Natural killer cell (primary cell): ENCODE measurements at regions not wholly inside any gene's neighbourhood (a gene's known extent, or its start where the extent isn't known, plus 50 kb on each side); places are given as distances from the start of the nearest gene placed in this dataset.
"Not testable (repeated sequence)": the region's sequence is repeated elsewhere in the genome, so short reads cannot be mapped to it uniquely, and the experiment has no call there.

ENCODE experiments used
- ATAC-seq, 3 donors: fragments of 150-1000 bp in 2 of 3; fragments of 200-7000 bp in 1 of 3; cut with Tn5 transposase; 1 replicate in 1 of 3; 2 replicates in 2 of 3; pipeline ENCODE4 v1.10.0; 2021; ENCODE audit warnings: mild to moderate bottlenecking in 2 of 3, moderate library complexity in 2 of 3
- DNase-seq, 2 donors: peaks; one replicate each; pipeline versions ENCODE4 v3.0.0 to v3.0.0-alpha.2; 2013 to 2021; ENCODE audit warnings: mixed read lengths in 1 of 2
- H3K27ac ChIP-seq: one replicate; pipeline ENCODE4 v1.5.1; 2013; ENCODE audit warnings: mild to moderate bottlenecking, low read length
- H3K27me3 ChIP-seq: one replicate; pipeline ENCODE4 v1.6.1; 2013; ENCODE audit warnings: low read length; ENCODE audit not compliant: control insufficient read depth, insufficient read depth
- H3K36me3 ChIP-seq: one replicate; pipeline ENCODE4 v1.6.1; 2013; ENCODE audit warnings: low read length; ENCODE audit not compliant: control insufficient read depth, insufficient read depth
- H3K4me1 ChIP-seq: one replicate; pipeline ENCODE4 v1.6.1; 2013; ENCODE audit warnings: low read length; ENCODE audit not compliant: control insufficient read depth, insufficient read depth
- H3K4me3 ChIP-seq: one replicate; pipeline ENCODE4 v1.5.1; 2013; ENCODE audit warnings: low read length
- H3K9me3 ChIP-seq: one replicate; pipeline ENCODE4 v1.6.1; 2013; ENCODE audit warnings: low read length; ENCODE audit not compliant: control insufficient read depth, insufficient read depth
- H3K27ac Mint-ChIP-seq, 2 donors: one replicate each; pipeline ENCODE4 v1.8.0; 2022; ENCODE audit warnings: mild to moderate bottlenecking in 2 of 2, mixed read lengths in 2 of 2, moderate library complexity in 1 of 2
- H3K27me3 Mint-ChIP-seq, 2 donors: one replicate each; pipeline ENCODE4 v1.8.0; 2022; ENCODE audit warnings: low read depth in 2 of 2, mixed read lengths in 2 of 2
- H3K36me3 Mint-ChIP-seq: one replicate; pipeline ENCODE4 v1.8.0; 2022; ENCODE audit warnings: mixed read lengths
- H3K4me1 Mint-ChIP-seq, 2 donors: one replicate each; pipeline ENCODE4 v1.8.0; 2022; ENCODE audit warnings: mixed read lengths in 2 of 2
- H3K4me3 Mint-ChIP-seq: one replicate; pipeline ENCODE4 v1.8.0; 2022; ENCODE audit warnings: mild to moderate bottlenecking, moderate library complexity, mixed read lengths
- H3K9me3 Mint-ChIP-seq, 2 donors: one replicate each; pipeline ENCODE4 v1.8.0; 2022; ENCODE audit warnings: mixed read lengths in 2 of 2
- WGBS: methylation state at CpG from one replicate; pipeline ENCODE4 v1.1.7; 2013; ENCODE audit warnings: missing lambda C conversion rate; ENCODE audit not compliant: insufficient coverage; 5-methylcytosine and 5-hydroxymethylcytosine counted together
- intact Hi-C: fragments of 100-400 bp; cut with micrococcal nuclease; formaldehyde crosslinking; loops from one replicate; pipeline ENCODE4 v1.14.2; 2022
- TF ChIP-seq, protein P1 (sequence below): fragments of 200-600 bp; IDR thresholded peaks from one replicate; pipeline ENCODE4 v1.8.0; 2022; ENCODE audit warnings: antibody characterized with exemption

DNA sequence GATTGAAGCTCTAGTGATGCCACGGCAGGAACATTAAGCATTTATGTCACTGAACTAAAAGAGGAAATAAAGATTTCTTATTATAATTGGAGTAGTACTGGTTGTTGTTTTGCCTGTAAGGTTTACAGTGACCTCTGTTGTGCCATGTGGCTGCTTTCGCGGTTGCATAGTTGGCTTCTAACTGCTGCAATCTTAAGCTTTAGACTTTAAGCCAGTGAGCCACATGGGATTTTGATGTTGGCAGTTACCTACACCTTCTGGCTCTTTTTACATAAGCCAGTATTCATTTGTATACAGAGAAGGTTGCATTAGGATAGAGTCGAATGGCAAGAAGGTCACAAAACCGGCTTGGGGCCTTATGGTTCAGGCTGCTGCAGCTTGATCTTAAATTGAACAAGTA, 1311.6 kb downstream of the RAPGEF2 start:
- Mint-ChIP-seq H3K27ac (no peak overlapping the region), H3K9me3 (peaks cover 7 to 9% of the 10 kb centered on the region in 2 donors), H3K36me3 (no peaks in the 10 kb centered on the region), H3K27me3 (no peaks in the 10 kb centered on the region), H3K4me1 (no peaks in the 10 kb centered on the region), H3K4me3 (no peak overlapping the region)
- Histone ChIP-seq H3K36me3 (no peaks in the 10 kb centered on the region), H3K4me1 (no peaks in the 10 kb centered on the region), H3K9me3 (no peaks in the 10 kb centered on the region), H3K4me3 (no peak overlapping the region), H3K27me3 (no peaks in the 10 kb centered on the region), H3K27ac (no peak overlapping the region)
- no peak for DNase-seq
- no peak for ATAC-seq
- TF ChIP-seq, protein P1, sequence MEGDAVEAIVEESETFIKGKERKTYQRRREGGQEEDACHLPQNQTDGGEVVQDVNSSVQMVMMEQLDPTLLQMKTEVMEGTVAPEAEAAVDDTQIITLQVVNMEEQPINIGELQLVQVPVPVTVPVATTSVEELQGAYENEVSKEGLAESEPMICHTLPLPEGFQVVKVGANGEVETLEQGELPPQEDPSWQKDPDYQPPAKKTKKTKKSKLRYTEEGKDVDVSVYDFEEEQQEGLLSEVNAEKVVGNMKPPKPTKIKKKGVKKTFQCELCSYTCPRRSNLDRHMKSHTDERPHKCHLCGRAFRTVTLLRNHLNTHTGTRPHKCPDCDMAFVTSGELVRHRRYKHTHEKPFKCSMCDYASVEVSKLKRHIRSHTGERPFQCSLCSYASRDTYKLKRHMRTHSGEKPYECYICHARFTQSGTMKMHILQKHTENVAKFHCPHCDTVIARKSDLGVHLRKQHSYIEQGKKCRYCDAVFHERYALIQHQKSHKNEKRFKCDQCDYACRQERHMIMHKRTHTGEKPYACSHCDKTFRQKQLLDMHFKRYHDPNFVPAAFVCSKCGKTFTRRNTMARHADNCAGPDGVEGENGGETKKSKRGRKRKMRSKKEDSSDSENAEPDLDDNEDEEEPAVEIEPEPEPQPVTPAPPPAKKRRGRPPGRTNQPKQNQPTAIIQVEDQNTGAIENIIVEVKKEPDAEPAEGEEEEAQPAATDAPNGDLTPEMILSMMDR: no peak
- WGBS: 91% methylated on average over 5 of the region's 5 CpGs
- intact Hi-C loops: no loop called here

DNA sequence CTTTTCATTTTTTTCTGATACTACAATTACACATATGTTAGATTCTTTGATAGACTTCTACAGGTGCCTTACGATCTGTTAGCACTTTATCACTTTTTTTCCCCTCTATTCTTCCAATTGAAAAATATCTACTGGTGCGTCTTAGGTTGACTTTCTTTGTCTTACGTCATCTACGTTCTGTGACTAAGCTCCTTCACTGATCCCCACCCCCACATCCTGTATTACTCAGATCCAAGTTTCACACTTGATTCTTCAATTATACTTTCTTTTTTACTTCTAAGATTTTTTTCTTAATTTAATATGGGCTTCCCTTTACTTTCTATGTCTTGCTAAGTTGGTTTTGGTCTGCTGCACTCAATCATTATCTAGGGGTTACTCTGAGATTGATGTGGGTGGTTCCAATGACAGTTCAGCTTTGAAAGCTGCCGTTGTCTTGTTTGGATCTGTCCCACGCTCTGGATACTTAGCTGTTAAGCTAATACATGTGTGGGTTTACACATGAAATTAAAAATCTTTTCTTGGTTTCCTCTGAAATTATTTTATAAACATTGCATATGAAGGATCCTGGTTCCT, 1321.1 kb downstream of the RAPGEF2 start:
- Histone ChIP-seq H3K4me3 (no peak overlapping the region), H3K9me3 (no peaks in the 10 kb centered on the region), H3K36me3 (no peaks in the 10 kb centered on the region), H3K27me3 (no peaks in the 10 kb centered on the region), H3K4me1 (no peaks in the 10 kb centered on the region), H3K27ac (no peak overlapping the region)
- DNase-seq (no peak), ATAC-seq (no peak)
- 83% methylated on average over 5 of the region's 6 CpGs for WGBS
- peaks cover 7 to 10% of the 10 kb centered on the region in 2 donors for H3K9me3 Mint-ChIP-seq
- no peaks in the 10 kb centered on the region for H3K36me3 Mint-ChIP-seq
- intact Hi-C loops: no loop called here
- H3K4me1 Mint-ChIP-seq: no peaks in the 10 kb centered on the region
- no peak overlapping the region for H3K27ac Mint-ChIP-seq
- TF ChIP-seq, protein P1: no peak
- H3K4me3 Mint-ChIP-seq: no peak overlapping the region
- H3K27me3 Mint-ChIP-seq: no peaks in the 10 kb centered on the region

DNA sequence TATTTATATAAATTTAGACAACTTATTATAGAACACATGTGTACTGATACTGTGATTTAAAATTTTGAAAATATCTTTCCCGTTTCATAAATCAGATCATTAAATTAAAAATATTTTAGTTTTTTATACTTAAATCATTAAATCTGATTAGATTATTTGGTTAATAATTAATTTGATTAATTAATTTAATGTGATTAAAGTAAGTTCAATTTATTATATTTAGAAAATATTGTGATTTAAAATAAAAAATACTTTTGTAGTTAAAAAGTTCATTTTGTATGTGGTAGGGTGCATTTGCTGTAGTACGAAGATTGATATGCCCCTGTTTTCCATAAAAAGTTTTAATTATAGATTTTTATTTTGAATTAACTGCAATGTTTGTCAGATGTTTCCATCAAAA, 1323.4 kb downstream of the RAPGEF2 start:
- Mint-ChIP-seq H3K4me1 (no peaks in the 10 kb centered on the region), H3K36me3 (peaks cover 6% of the 10 kb centered on the region), H3K27me3 (no peaks in the 10 kb centered on the region), H3K9me3 (peaks cover 12 to 16% of the 10 kb centered on the region in 2 donors), H3K4me3 (no peak overlapping the region), H3K27ac (no peak overlapping the region)
- Histone ChIP-seq H3K4me1 (no peaks in the 10 kb centered on the region), H3K27ac (no peak overlapping the region), H3K9me3 (no peaks in the 10 kb centered on the region), H3K27me3 (no peaks in the 10 kb centered on the region), H3K4me3 (no peak overlapping the region), H3K36me3 (no peaks in the 10 kb centered on the region)
- intact Hi-C loops: no loop called here
- TF ChIP-seq, protein P1: no peak
- ATAC-seq (no peak), DNase-seq (no peak)
- WGBS: no CpG with 5 or more reads among the region's 2 CpGs

DNA sequence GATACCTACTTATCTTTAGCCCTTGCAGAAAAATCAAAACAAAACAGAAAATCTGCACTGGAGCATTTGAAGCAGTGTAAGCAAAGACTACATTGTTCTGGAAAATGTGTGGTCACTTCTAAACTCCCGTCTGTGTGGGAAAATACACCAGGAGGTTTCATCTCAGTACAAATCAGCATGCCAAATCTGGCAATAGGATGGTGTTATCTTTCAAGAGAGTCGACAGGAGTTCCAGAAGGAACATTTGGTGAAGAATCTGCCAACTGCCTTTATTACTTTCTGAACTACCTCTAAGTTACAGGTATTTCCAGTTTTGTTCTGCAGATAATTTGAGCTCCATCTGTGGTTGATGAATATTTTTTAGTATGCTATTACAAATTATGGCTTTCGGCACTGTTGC, 1348.0 kb downstream of the RAPGEF2 start:
- TF ChIP-seq, protein P1: no peak
- DNase-seq (no peak), ATAC-seq (no peak)
- intact Hi-C loops: no loop called here
- Histone ChIP-seq H3K27me3 (no peaks in the 10 kb centered on the region), H3K4me3 (no peak overlapping the region), H3K9me3 (no peaks in the 10 kb centered on the region), H3K27ac (no peak overlapping the region), H3K36me3 (no peaks in the 10 kb centered on the region), H3K4me1 (no peaks in the 10 kb centered on the region)
- H3K4me3 Mint-ChIP-seq: no peak overlapping the region
- H3K27me3 Mint-ChIP-seq: no peaks in the 10 kb centered on the region
- 69% methylated on average over 3 of the region's 3 CpGs for WGBS
- no peaks in the 10 kb centered on the region for H3K4me1 Mint-ChIP-seq
- no peak overlapping the region for H3K27ac Mint-ChIP-seq
- H3K9me3 Mint-ChIP-seq: peaks cover 16 to 19% of the 10 kb centered on the region in 2 donors
- H3K36me3 Mint-ChIP-seq: no peaks in the 10 kb centered on the region

DNA sequence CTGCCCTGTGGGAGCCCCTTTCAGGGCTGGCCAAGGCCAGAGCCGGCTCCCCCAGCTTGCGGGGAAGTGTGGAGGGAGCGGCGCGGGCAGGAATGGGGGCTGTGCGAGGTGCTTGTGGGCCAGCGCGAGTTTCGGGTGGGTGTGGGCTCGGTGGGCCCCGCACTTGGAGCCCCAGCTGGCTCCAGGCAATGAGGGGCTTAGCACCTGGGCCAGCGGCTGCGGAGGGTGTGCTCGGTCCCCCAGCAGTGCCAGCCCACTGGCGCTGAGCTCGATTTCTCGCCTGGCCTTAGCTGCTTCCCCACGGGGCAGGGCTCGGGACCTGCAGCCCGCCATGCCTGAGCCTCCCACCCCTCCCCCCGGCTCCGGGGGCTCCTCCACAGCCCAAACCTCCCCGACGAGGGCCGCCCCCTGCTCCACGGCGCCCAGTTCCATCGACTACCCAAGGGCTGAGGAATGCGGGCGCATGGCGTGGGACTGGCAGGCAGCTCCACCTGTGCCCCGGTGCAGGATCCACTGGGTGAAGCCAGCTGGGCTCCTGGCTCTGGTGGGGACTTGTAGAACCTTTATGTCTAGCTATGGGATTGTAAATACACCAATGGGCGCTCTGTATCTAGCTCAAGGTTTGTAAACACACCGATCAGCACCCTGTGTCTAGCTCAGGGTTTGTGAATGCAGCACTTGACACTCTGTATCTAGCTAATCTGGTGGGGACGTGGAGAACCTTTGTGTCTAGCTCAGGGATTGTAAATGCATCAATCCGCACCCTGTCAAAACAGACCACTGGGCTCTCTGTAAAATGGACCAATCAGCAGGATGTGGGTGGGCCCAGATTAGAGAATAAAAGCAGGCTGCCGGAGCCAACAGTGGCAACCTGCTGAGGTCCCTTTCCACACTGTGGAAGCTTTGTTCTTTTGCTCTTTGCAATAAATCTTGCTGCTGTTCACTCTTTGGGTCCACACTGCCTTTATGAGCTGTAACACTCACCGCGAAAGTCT, 1379.1 kb downstream of the RAPGEF2 start:
- not testable (repeated sequence) for H3K27me3 Mint-ChIP-seq
- 91% methylated on average over 39 of the region's 39 CpGs for WGBS

More for the DNA sequence above, 1379.1 kb downstream of the RAPGEF2 start:
- H3K36me3 Mint-ChIP-seq, H3K4me1 Mint-ChIP-seq, H3K36me3 ChIP-seq, H3K27me3 ChIP-seq, H3K27ac ChIP-seq, H3K4me3 ChIP-seq, H3K4me3 Mint-ChIP-seq, intact Hi-C loops, H3K4me1 ChIP-seq, H3K27ac Mint-ChIP-seq, DNase-seq, H3K9me3 ChIP-seq, ATAC-seq: not testable (repeated sequence)
- H3K9me3 Mint-ChIP-seq: peaks cover 15 to 22% of the 10 kb centered on the region in 2 donors
